ENCODE measurements at regions not wholly inside any gene's neighbourhood (a gene's known extent, or its start where the extent isn't known, plus 50 kb on each side); places are given as distances from the start of the nearest gene placed in this dataset.

DNA sequence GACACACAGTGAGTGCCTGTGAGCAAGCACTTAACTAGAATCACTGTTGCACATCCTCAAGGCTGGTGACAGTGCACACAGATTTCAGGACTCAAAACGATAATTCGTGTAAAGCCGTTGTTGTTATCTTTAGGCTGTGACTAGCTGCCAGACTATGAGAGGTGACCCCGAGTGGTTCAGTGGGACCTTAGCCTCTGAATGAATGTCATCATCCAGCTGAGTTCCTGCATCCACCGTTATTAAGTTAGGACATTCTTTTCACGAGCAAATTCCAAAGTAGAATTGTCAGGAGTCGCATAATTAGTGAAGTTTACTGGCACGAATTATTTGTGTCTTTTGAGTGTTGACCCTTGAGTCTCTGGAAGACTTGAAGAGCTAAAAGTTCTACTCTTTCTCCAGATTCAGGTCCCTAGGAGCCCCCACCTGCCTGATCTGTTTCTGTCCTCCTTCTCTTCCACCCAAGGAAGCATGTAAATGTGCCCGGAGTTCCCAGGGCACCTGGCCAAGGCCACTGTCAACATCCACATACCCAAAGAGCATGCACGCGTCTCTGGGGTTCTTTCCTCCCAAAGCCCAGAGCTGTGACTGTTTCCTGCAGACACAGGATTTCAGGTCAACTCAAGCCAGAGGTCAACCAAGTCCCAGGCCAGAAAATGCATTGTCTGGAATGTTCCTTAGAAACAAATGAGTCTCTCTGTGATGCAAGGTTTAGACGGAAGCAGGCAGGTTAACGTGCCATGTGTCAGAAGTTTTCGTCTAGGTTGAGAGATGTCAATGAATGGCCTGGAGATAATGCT is 207.2 kb downstream of the TOMM20 start:
- no peak for TF ChIP-seq POLR2A (IDR thresholded peaks at IDR 0.05; ENCODE audit: low read depth, low read length)
- no peak for TF ChIP-seq TAF1 (IDR thresholded peaks at IDR 0.05; ENCODE audit: borderline replicate concordance, low read depth, low read length)
